GM12875 (cell line): ENCODE measurements at regions not wholly inside any gene's neighbourhood (a gene's known extent, or its start where the extent isn't known, plus 50 kb on each side); places are given as distances from the start of the nearest gene placed in this dataset.
"Not testable (repeated sequence)": the region's sequence is repeated elsewhere in the genome, so short reads cannot be mapped to it uniquely, and the experiment has no call there.

Source experiments
- H3K4me3 ChIP-seq: one replicate; pipeline ENCODE4 v1.5.1; 2011; ENCODE audit warnings: low read depth, low read length, control low read depth
- TF ChIP-seq, protein P1 (sequence below): IDR thresholded peaks from 2 replicates; pipeline ENCODE4 v1.5.1; 2011; ENCODE audit warnings: low read depth, mild to moderate bottlenecking, control low read depth, inconsistent platforms, low read length, moderate library complexity, borderline replicate concordance; ENCODE audit not compliant: insufficient read depth

DNA sequence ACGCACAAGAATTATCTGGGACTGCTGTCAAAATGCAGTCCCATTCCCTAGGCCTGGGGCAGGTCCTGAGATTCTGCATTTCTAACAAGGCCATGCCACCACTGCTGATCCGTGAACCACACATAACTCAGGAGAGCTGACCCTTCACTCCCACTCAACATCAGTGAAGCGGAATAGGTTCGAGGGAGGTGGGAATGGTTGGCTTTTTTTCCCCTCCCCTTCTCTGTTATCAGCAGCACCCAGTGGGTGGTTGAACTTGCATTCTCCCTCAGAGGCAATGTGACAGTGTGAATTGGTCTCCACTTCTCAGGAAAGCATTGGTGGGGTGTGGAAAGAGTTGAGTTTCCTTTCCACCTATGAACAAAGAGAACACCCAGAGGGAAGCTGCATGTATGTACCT lies 344.3 kb downstream of the GADD45G start:
- no peak overlapping the region for H3K4me3 ChIP-seq

GRCh38 chr9:89951675-89952074 lies 346.9 kb downstream of the GADD45G start:
- no peak overlapping the region for H3K4me3 ChIP-seq
- TF ChIP-seq, protein P1, sequence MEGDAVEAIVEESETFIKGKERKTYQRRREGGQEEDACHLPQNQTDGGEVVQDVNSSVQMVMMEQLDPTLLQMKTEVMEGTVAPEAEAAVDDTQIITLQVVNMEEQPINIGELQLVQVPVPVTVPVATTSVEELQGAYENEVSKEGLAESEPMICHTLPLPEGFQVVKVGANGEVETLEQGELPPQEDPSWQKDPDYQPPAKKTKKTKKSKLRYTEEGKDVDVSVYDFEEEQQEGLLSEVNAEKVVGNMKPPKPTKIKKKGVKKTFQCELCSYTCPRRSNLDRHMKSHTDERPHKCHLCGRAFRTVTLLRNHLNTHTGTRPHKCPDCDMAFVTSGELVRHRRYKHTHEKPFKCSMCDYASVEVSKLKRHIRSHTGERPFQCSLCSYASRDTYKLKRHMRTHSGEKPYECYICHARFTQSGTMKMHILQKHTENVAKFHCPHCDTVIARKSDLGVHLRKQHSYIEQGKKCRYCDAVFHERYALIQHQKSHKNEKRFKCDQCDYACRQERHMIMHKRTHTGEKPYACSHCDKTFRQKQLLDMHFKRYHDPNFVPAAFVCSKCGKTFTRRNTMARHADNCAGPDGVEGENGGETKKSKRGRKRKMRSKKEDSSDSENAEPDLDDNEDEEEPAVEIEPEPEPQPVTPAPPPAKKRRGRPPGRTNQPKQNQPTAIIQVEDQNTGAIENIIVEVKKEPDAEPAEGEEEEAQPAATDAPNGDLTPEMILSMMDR: no peak

More for the DNA sequence above, 344.3 kb downstream of the GADD45G start:
- TF ChIP-seq, protein P1: no peak

DNA sequence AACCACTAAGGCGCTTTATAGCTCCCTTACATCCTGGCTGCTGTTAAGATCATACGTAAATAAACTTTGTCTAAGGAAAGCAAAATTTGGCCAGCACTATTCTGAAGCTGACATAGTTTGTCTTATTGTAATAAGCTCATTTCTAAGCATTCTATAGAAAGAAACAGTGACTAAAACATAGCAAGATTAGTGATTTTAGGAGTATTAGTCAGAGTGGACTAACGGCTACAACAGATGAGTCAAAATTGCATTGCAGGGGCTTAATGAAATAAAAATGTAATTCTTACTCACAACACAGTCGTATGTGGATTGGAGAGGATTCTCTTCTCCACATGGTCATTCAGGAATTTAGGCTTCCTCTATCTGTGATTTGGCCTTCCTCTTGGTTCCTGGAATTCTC lies 347.6 kb downstream of the GADD45G start:
- no peak overlapping the region for H3K4me3 ChIP-seq

GRCh38 chr9:89953263-89953662 lies 348.5 kb downstream of the GADD45G start:
- H3K4me3 ChIP-seq: not testable (repeated sequence)

More for the DNA sequence above, 347.6 kb downstream of the GADD45G start:
- TF ChIP-seq, protein P1: no peak

GRCh38 chr9:89953824-89954615 lies 349.2 kb downstream of the GADD45G start:
- no peak overlapping the region for H3K4me3 ChIP-seq
- TF ChIP-seq, protein P1: no peak

GRCh38 chr9:89955144-89955543 lies 350.3 kb downstream of the GADD45G start:
- no peak overlapping the region for H3K4me3 ChIP-seq
- TF ChIP-seq, protein P1: no peak

DNA sequence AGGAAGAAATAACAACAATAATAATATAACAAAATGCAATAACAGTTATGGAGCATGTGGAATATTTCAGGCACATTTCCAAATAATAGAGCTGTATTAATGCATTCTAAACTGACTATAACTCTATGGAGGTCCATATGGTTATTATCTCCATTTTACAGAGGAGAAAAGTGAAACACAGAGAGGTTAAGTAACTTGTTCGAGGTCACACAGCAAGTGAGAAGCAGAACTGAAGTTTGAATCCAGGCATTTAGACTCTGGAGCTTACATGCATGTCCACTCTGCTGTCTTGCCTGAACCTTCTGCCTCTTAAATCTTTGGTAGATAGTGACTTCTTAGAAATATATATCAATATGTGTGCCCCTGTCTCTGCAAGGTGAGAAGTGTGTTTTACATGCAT lies 350.8 kb downstream of the GADD45G start:
- no peak overlapping the region for H3K4me3 ChIP-seq
- TF ChIP-seq, protein P1: no peak
